ENCODE measurements at regions not wholly inside any gene's neighbourhood (a gene's known extent, or its start where the extent isn't known, plus 50 kb on each side); places are given as distances from the start of the nearest gene placed in this dataset.

GRCh38 chr4:187135878-187136277 is 412.2 kb upstream of the FAT1 start:
- no peak for DNase-seq

GRCh38 chr4:187139141-187139540 is 415.5 kb upstream of the FAT1 start:
- DNase-seq: no peak

DNA sequence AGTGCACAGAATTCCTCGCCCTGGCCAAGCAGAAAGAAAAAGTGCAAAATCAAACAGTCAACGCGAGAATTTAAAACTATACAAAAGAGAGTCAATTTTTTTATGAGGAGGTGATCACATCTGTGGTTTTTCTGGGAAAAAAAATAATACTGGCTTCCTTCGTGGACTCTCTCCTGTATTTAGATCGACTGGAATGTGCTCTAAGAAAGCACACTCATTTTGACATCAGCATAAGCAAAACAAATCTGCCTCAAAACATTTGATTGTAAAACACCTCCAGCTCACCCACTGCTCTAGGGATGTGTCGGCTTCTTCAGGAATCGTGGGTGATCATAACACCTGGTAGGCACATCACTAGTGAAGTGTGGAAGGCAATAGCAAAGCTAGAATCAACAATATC is 417.4 kb upstream of the FAT1 start:
- DNase-seq: no peak

GRCh38 chr4:187149229-187149945 is 425.7 kb upstream of the FAT1 start:
- DNase-seq: no peak

DNA sequence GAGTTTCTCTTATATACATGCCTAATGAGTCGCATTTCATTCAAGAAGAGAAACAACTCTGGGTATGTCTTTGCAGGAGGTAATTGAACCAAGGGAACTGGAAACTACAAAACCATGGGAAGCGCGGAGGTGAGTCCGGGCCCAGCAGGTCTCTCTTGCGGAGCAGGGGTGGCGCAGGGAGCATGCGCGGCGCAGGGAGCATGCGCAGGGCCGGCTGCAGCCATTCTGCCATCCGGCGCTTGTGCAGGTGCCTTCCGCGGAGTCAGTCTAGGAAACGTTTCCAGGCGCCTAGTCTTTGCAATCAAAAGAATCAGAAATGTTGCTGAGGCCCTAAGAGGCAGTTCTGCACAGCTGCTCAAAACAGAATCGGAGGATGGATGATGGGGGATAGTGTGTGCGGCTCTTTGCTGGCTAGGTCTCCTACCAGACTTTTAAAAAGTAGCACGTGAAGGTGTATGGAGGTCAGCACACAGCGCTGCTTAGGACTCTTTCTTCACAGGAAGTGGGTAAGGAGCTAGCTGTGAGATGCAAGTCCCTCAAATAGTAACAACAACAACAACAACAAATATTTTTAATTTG is 433.8 kb upstream of the FAT1 start:
- DNase-seq: no peak

DNA sequence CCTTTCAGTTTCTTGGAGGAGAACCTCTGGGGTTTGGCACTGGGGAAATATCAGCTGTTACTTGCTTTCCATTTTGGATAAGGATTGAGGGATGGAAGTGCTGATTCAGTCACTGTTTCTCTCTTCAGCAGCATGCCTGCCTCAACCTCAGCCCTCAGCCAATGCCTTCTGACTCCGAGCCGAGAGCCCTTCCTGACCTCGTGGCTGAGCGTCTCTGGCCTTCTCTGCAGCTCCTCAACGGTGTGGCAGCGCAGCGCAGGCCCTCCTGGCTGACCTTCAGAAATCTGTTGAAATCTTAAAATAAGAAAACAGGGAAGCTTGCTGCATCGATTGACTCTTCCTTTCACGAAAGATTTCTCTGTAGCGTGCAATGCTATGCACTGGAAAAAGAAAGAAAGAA is 434.3 kb upstream of the FAT1 start:
- no peak for DNase-seq

DNA sequence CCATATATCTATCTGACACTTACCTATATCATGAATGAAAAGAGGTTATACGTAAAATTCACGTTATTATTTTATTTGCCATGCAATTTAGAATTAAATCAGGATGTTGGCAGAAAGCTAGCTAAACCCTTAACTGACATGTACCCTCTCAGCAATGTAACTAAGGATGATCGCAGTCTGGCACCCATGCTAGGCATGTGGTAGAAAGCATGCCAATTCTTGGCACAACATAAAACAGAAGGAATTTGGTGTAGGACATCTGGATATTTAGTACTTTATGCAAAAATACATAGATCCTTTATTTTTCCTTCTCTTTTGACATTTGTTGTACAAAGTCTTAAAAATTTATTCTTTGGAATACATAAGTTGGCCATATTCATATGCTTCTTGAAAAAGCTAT is 436.8 kb upstream of the FAT1 start:
- DNase-seq: no peak

GRCh38 chr4:187166886-187167512 is 443.3 kb upstream of the FAT1 start:
- no peak for DNase-seq

DNA sequence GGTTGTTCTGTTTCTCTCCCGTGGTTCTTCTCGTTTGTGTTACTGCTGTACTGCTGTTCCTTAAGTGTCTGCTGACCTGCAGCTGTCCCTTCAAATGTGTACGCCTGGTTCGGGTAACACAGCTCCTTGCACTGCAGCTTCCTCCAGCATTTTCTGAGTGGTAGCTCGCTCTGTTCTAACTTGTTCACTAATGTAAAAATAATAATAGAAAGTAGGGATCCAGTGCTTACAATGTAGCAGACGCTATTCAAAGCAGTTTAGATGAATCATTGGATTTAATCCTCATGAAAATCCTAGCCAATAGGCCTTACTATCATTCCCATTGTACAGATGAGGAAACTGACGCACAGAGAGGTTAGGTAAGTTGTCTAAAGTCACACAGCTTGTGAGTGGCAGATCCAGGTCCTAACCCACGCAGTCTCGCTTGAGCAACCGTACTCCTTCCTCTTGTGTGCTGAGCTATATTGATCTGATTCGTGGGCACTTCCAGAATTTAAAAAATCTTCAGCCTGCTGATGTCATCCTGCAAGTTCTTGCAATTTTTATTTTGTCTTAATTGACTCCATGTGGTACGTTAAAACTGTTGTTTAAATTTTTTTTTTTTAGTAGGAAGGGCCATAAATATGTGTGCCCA is 448.2 kb upstream of the FAT1 start:
- DNase-seq: no peak

DNA sequence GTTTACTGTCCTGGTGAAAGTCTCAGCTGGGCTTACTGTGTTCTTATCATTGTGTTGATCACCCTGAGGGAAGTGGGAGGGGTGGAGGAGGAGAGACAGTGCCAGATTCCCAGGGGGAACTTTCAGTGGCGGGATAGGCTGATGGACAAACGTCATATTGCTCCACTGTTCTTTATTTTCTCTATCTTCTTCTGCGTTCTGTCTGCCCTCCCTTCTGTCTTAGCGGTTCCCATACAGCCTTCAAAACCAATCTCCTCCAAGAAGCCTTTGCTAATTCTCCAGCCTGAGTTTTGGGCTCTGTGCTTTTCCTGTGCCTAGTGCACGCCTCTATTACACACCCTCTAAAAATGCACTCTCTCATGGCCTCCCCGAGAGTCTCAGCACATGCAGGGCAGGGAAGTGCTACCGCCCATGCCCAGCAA is 448.7 kb upstream of the FAT1 start:
- no peak for DNase-seq

DNA sequence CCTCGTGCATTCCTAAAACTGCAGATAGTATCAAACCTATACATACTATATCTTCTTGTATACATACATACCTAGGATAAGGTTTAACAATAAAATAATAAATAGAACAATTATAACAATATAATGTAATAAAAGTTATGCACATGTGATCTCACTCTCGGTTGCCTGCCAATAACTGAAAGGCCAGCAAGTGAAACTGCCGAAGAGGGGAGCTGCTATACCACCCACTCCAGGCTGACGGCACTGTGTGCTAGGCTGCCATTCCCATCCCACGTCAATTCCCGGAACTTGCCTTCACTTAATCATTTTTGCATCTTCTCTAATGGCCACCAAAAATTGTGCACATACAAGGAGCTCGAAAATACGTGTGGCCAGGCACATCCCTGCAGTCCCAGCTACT is 451.1 kb upstream of the FAT1 start:
- no peak for DNase-seq

DNA sequence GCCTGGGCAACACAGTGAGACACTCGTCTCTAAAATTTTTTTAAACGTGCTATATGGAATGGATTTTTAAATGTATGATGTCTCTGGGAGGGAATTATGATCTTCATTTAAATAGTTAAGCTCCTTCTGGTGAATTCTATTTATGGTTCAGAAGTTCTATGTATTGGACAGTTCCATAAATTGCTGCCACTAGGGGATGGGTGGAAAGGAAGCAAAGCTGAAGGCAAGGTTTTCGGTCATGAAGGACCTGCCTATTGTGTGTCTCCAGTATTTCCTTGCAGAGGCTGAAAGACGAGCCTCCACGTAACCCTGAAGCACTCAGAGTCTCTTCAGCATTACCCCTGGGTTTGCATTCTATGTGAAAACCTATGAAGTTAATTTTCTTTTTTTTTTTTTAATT is 451.5 kb upstream of the FAT1 start:
- no peak for DNase-seq

GRCh38 chr4:187176261-187176910 is 452.7 kb upstream of the FAT1 start:
- DNase-seq: no peak

DNA sequence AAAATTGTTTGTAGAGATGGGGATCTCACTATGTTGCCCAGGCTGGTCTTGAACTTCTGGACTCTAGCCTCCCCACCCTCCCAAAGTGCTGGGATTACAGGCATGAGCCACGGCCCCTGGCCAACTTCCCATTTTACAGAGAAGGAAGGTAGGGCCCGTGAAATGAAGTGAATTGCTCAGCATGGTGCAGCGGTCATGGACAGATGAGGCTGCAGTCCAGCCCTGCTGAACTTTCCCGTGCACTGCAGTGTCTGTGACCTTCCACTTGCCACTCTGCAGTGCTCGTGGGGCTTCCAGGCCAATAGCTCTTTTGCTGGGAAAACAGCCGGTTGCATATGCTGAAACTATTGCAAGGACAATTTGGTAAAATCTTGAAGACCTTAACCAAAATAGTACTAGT is 454.4 kb upstream of the FAT1 start:
- no peak for DNase-seq

DNA sequence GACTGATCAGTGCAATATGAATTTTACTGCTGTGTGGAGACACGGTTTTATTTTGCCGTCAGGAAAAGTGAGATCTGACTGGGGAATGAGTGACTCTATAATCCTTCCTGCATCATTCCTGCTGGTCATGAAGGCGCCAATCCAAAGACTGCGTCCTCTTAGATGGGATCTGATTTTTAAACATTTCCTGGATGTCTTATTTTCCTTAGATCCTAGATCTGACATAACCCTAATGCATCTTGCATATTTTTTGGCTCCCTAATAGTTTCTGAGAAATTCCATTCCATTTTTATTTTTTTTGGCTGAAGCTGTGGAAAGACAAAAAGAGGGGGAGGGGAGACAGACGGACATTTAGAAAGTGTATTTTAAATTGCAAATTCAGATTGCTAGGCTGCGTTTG is 454.9 kb upstream of the FAT1 start:
- DNase-seq: no peak

GRCh38 chr4:187179086-187180058 is 455.7 kb upstream of the FAT1 start:
- no peak for DNase-seq

- DNase-seq: no peak
Observed at GRCh38 chr4:187181054-187181453, 457.4 kb upstream of the FAT1 start.

- no peak for DNase-seq
Observed at GRCh38 chr4:187183346-187183745, 459.7 kb upstream of the FAT1 start.

DNA sequence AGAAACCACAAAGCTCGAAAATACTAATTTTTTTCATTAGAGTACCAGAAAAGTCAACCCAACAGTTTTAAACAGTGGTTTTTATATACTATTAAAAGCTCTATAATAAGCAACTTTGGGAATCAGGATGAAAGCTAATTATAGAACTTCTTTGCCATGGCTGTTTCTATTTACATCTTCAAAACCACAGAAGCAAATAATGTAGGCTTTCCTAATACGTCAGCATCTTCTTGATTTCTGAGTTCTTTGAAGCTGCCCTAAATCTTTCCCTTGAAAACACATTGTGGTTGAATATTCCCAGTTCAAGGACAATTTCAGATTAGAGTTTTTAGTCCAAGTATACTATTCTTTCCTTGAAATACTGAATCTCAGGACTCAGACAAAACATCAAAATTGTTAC is 460.2 kb upstream of the FAT1 start:
- DNase-seq: no peak

DNA sequence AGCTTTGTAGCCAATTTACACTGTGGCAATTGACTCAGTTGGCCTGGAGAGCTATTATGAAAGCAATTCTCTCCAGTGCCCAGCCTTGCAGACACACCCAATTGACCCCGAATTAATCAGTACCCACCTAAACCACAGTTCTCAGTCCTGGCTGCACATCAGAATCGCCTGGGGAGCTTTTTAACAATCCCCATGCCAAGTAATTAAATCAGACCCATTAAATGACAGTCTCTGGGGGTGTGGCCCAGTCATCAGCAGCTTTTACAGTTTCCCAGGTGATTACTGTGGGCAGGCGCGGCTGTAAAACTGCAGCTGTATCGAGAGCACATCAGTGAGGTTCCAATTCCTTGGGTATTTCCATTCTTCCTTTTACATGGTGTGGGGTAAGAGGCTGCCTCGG is 460.9 kb upstream of the FAT1 start:
- DNase-seq: no peak

GRCh38 chr4:187188118-187188517 is 464.5 kb upstream of the FAT1 start:
- DNase-seq: no peak

DNA sequence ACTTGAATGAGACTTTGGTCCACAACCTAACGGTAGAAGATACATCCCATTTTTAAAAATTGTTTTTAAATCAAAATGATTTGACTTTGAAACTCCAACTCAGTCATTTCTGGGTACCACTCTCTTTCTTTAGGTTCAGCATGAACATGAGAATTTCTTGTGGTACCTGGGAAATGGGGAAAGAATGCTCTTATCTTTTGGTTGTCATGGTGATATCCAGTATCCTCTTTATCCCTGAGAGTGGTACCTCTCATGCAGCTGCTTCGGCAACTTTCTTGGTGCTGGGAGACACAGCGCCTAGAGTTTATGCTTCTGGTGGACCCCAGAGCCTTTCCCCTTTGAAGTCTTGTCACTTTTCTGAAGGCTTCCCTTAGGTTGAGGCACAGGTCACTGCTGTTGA is 465.1 kb upstream of the FAT1 start:
- no peak for DNase-seq
